Transverse colon (tissue), 4 donors: ENCODE measurements at regions not wholly inside any gene's neighbourhood (a gene's known extent, or its start where the extent isn't known, plus 50 kb on each side); places are given as distances from the start of the nearest gene placed in this dataset.

ENCODE experiments used
- DNase-seq: peaks from one replicate; pipeline ENCODE4 v3.0.0-alpha.2; 2019
- H3K27ac ChIP-seq, 4 donors: fragments of 200-600 bp; sonication (generic); 2 replicates each; pipeline ENCODE4 v1.5.1; 2016 to 2018; ENCODE audit warnings: inconsistent platforms in 4 of 4
- H3K27me3 ChIP-seq: fragments of 200-600 bp; sonication (generic); 2 replicates; pipeline ENCODE4 v1.5.1; 2017; ENCODE audit warnings: inconsistent platforms
- H3K36me3 ChIP-seq, 4 donors: fragments of 200-600 bp; sonication (generic); 2 replicates each; pipeline ENCODE4 v1.5.1; 2017 to 2019; ENCODE audit warnings: inconsistent platforms in 4 of 4
- H3K4me1 ChIP-seq, 4 donors: fragments of 200-600 bp; sonication (generic); 2 replicates each; pipeline ENCODE4 v1.5.1; 2017 to 2020; ENCODE audit warnings: inconsistent platforms in 4 of 4
- H3K4me3 ChIP-seq, 4 donors: fragments of 200-600 bp; sonication (generic); 1 replicate in 1 of 4; 2 replicates in 3 of 4; pipeline versions ENCODE4 v1.5.1 to v1.6.1; 2017 to 2019; ENCODE audit warnings: inconsistent platforms in 4 of 4
- H3K9me3 ChIP-seq, 2 donors: fragments of 200-600 bp; sonication (generic); 2 replicates each; pipeline ENCODE4 v1.5.1; 2017 to 2019; ENCODE audit warnings: inconsistent platforms in 2 of 2
- EP300 ChIP-seq: sonication (generic); formaldehyde crosslinking; IDR thresholded peaks from one replicate; pipeline ENCODE4 v1.6.1; 2017; ENCODE audit warnings: antibody characterized with exemption, low read depth
- POLR2A ChIP-seq: fragments of 450-650 bp; IDR thresholded peaks from one replicate; pipeline ENCODE4 v1.6.1; 2016; ENCODE audit warnings: antibody characterized with exemption, mild to moderate bottlenecking, moderate library complexity
- POLR2AphosphoS5 ChIP-seq, 3 donors: sonication (generic); formaldehyde crosslinking; IDR thresholded peaks; one replicate each; pipeline ENCODE4 v1.6.1; 2016; ENCODE audit warnings: antibody characterized with exemption in 3 of 3
- WGBS, 2 donors: methylation state at CpG; one replicate each; pipeline ENCODE4 v1.1.5; 2018; ENCODE audit warnings: low coverage in 1 of 2; 5-methylcytosine and 5-hydroxymethylcytosine counted together
- in situ Hi-C, 4 donors: fragments of 200-750 bp; cut with MboI; loops; one replicate each; pipeline versions ENCODE4 v1.15.0 to v1.15.1; 2017; ENCODE audit warnings: low sequenced_read_pairs in 3 of 4, low pct_ligation_motif_present in 1 of 4, low pct_unique_long_range_greater_than_20kb in 1 of 4
- intact Hi-C: fragments of 100-400 bp; cut with DNase I; formaldehyde crosslinking; loops from one replicate; pipeline ENCODE4 v1.15.1; 2023; ENCODE audit warnings: low total_unique reads
- TF ChIP-seq, protein P1 (sequence below), 5 experiments: fragments of 200-600 bp in 3 of 5; fragments of 450-650 bp in 2 of 5; sonication (generic) in 3 of 5; IDR thresholded peaks; 1 replicate in 2 of 5; 2 replicates in 3 of 5; pipeline ENCODE4 v1.5.1; 2016 to 2017; ENCODE audit warnings: antibody characterized with exemption in 5 of 5, inconsistent platforms in 3 of 5, mild to moderate bottlenecking in 2 of 5, moderate library complexity in 1 of 5

- Histone ChIP-seq H3K4me3 (no peak overlapping the region), H3K27me3 (no peaks in the 10 kb centered on the region), H3K4me1 (peaks cover 0 to 2% (median under 1%) of the 10 kb centered on the region in 4 donors), H3K9me3 (no peaks in the 10 kb centered on the region), H3K27ac (no peak overlapping the region), H3K36me3 (no peaks in the 10 kb centered on the region)
- no peak for DNase-seq
- in situ Hi-C loops: no loop called here
- TF ChIP-seq POLR2AphosphoS5 (IDR thresholded peaks at IDR 0.05) (no peak), EP300 (no peak), POLR2A (no peak)
- TF ChIP-seq, protein P1, sequence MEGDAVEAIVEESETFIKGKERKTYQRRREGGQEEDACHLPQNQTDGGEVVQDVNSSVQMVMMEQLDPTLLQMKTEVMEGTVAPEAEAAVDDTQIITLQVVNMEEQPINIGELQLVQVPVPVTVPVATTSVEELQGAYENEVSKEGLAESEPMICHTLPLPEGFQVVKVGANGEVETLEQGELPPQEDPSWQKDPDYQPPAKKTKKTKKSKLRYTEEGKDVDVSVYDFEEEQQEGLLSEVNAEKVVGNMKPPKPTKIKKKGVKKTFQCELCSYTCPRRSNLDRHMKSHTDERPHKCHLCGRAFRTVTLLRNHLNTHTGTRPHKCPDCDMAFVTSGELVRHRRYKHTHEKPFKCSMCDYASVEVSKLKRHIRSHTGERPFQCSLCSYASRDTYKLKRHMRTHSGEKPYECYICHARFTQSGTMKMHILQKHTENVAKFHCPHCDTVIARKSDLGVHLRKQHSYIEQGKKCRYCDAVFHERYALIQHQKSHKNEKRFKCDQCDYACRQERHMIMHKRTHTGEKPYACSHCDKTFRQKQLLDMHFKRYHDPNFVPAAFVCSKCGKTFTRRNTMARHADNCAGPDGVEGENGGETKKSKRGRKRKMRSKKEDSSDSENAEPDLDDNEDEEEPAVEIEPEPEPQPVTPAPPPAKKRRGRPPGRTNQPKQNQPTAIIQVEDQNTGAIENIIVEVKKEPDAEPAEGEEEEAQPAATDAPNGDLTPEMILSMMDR (IDR thresholded peaks at IDR 0.05): no peak
- WGBS, 2 donors: 80 to 89% methylated on average over 1 to 5 of the region's 5 CpGs
- intact Hi-C loops: no loop called here
Measured at GRCh38 chr18:49673281-49673680, 111.4 kb downstream of the LIPG start.

- Histone ChIP-seq H3K36me3 (no peaks in the 10 kb centered on the region), H3K27ac (no peak overlapping the region), H3K4me1 (no peaks in the 10 kb centered on the region), H3K4me3 (no peak overlapping the region), H3K27me3 (no peaks in the 10 kb centered on the region), H3K9me3 (no peaks in the 10 kb centered on the region)
- intact Hi-C loops: no loop called here
- WGBS, 2 donors: 77% methylated on average over 1 of the region's 1 CpG; no CpG with 5 or more reads in 1 of the 2 donors
- DNase-seq: no peak
- in situ Hi-C loops: no loop called here
- no peak for TF ChIP-seq POLR2A
- TF ChIP-seq, protein P1 (IDR thresholded peaks at IDR 0.05): no peak
Measured at GRCh38 chr18:49672853-49673252, 111.0 kb downstream of the LIPG start.

GRCh38 chr18:49669403-49669802 is 107.5 kb downstream of the LIPG start:
- Histone ChIP-seq H3K4me1 (peaks cover 0 to 9% (median 0%) of the 10 kb centered on the region in 4 donors), H3K36me3 (no peaks in the 10 kb centered on the region), H3K4me3 (no peak overlapping the region), H3K9me3 (no peaks in the 10 kb centered on the region), H3K27ac (peak overlapping the region in 3 of 4 donors; percentile 25 to 43 (median 33)), H3K27me3 (no peaks in the 10 kb centered on the region)
- intact Hi-C loops (no loop called here), in situ Hi-C loops (no loop called here)
- WGBS, 2 donors: 79 to 90% methylated on average over 5 of the region's 5 CpGs
- TF ChIP-seq POLR2AphosphoS5 (IDR thresholded peaks at IDR 0.05) (no peak), POLR2A (no peak), EP300 (no peak)
- TF ChIP-seq, protein P1 (IDR thresholded peaks at IDR 0.05): no peak
- no peak for DNase-seq

- no peak overlapping the region for H3K4me3 ChIP-seq
- in situ Hi-C loops (no loop called here), intact Hi-C loops (no loop called here)
- H3K36me3 ChIP-seq: no peaks in the 10 kb centered on the region
- H3K27ac ChIP-seq: peak overlapping the region in 3 of 4 donors; percentile 25 to 43 (median 33)
- TF ChIP-seq, protein P1 (IDR thresholded peaks at IDR 0.05): no peak
- no peak for TF ChIP-seq POLR2AphosphoS5 (IDR thresholded peaks at IDR 0.05)
- TF ChIP-seq POLR2A: no peak
- no peak for TF ChIP-seq EP300
- H3K27me3 ChIP-seq: no peaks in the 10 kb centered on the region
- peak; percentile 20 for DNase-seq
- no peaks in the 10 kb centered on the region for H3K9me3 ChIP-seq
- WGBS, 2 donors: 32 to 53% methylated on average over 4 to 8 of the region's 8 CpGs
- peaks cover 0 to 16% (median 5%) of the 10 kb centered on the region in 4 donors for H3K4me1 ChIP-seq
Measured at GRCh38 chr18:49668574-49669275, 106.9 kb downstream of the LIPG start.
